ENCODE measurements at regions not wholly inside any gene's neighbourhood (a gene's known extent, or its start where the extent isn't known, plus 50 kb on each side); places are given as distances from the start of the nearest gene placed in this dataset.

DNA sequence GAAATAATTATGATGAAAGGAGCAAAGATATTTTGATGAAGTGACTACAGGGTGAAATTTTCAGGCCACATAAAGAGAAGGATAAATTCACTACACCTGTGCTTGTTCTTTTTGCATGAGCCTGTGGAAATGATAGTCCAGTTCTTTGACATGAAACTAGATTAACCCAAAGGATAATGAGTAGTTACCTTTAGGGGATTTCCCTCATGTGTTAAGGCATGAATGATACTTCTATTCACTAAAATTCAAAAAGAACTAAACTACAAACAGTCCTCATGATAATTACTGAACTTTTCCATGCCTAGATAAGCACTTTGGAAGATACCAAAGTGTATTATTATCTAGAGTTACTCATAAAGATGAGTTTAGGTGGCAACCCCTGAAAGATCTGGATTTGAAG is 244.3 kb downstream of the PTPRC start:
- TF ChIP-seq, protein P1, sequence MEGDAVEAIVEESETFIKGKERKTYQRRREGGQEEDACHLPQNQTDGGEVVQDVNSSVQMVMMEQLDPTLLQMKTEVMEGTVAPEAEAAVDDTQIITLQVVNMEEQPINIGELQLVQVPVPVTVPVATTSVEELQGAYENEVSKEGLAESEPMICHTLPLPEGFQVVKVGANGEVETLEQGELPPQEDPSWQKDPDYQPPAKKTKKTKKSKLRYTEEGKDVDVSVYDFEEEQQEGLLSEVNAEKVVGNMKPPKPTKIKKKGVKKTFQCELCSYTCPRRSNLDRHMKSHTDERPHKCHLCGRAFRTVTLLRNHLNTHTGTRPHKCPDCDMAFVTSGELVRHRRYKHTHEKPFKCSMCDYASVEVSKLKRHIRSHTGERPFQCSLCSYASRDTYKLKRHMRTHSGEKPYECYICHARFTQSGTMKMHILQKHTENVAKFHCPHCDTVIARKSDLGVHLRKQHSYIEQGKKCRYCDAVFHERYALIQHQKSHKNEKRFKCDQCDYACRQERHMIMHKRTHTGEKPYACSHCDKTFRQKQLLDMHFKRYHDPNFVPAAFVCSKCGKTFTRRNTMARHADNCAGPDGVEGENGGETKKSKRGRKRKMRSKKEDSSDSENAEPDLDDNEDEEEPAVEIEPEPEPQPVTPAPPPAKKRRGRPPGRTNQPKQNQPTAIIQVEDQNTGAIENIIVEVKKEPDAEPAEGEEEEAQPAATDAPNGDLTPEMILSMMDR (conservative IDR thresholded peaks at IDR 0.05): no peak
- H3K27me3 Mint-ChIP-seq (ENCODE audit: low read depth): no peaks in the 10 kb centered on the region
- no peaks in the 10 kb centered on the region for H3K9me3 Mint-ChIP-seq
- no peak overlapping the region for H3K4me3 Mint-ChIP-seq
- no peak overlapping the region for H3K27ac Mint-ChIP-seq (ENCODE audit: unreplicated experiment)
- peaks cover 14% of the 10 kb centered on the region for H3K36me3 Mint-ChIP-seq (ENCODE audit: low read depth)
- DNase-seq (ENCODE audit: low read depth, low spot score): no peak
- peaks cover 7% of the 10 kb centered on the region for H3K4me1 Mint-ChIP-seq

DNA sequence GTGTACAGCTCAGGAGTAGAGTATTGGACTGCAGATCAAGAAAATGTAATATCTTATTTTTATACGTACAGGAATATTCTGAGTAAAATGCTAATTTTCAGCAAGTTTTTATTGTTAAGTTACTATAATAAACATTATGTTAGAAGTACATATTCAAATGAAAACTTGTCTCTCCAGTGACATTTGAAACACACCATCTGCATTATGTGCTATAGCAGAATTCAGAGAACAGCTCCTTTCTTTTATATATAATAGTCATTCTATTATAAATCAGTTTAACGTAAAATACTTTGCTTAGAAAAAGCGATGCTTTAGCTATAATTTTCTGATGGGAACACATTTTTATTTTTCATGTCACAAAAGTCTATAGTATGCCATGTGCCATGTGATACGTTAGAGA is 249.0 kb downstream of the PTPRC start:
- H3K36me3 Mint-ChIP-seq (ENCODE audit: low read depth): no peaks in the 10 kb centered on the region
- no peak for DNase-seq (ENCODE audit: low read depth, low spot score)
- no peak overlapping the region for H3K4me3 Mint-ChIP-seq
- H3K4me1 Mint-ChIP-seq: peaks cover 6% of the 10 kb centered on the region
- H3K27ac Mint-ChIP-seq (ENCODE audit: unreplicated experiment): no peak overlapping the region
- TF ChIP-seq, protein P1 (conservative IDR thresholded peaks at IDR 0.05): no peak
- H3K9me3 Mint-ChIP-seq: no peaks in the 10 kb centered on the region
- H3K27me3 Mint-ChIP-seq (ENCODE audit: low read depth): no peaks in the 10 kb centered on the region

DNA sequence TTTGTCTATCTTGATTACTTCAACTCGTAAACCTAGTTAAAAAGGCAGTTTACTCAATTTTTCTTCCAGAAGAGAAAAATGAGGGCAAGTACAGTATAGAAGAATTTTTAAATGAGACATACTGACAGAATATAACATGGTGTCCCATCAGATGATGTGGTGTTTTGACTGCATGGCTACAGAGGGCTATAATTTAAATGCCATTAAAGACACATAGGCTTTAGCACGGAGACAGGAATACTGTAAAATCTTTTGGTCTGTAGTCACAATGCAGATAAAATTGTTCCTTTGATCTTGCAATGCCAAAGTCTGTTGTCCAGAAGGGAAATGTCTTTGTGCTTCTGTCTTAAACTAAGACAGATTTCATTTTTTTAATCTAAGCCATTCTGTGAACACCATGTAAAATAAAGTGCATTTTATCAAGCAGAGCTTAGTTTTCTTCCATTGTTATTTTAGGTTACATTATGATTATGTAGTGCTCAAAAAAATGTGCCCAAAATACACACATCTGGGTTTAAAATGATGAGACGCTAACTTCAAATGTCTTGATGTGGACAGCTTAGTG is 249.6 kb downstream of the PTPRC start:
- TF ChIP-seq, protein P1 (conservative IDR thresholded peaks at IDR 0.05): no peak
- no peak for DNase-seq (ENCODE audit: low read depth, low spot score)
- no peak overlapping the region for H3K27ac Mint-ChIP-seq (ENCODE audit: unreplicated experiment)
- peaks cover 11% of the 10 kb centered on the region for H3K4me1 Mint-ChIP-seq
- no peaks in the 10 kb centered on the region for H3K27me3 Mint-ChIP-seq (ENCODE audit: low read depth)
- H3K36me3 Mint-ChIP-seq (ENCODE audit: low read depth): no peaks in the 10 kb centered on the region
- no peak overlapping the region for H3K4me3 Mint-ChIP-seq
- H3K9me3 Mint-ChIP-seq: no peaks in the 10 kb centered on the region

DNA sequence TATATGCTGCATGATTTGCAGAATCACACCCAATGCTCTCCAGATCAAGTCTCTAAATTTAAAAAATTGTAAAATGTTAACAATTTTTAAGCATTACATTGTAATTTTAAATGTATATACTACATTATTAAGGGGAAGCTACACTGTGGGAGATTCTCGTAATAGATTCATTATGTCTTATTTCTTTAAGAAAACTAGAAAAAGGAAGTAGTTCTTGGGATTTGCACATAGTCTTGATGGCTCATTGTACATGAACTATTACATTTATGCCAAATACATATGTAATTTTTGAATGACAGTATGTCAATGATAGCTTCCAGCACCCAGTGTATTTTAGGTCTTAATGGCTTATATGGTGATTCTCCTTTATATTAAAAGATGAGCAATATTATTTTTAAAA is 250.3 kb downstream of the PTPRC start:
- no peaks in the 10 kb centered on the region for H3K36me3 Mint-ChIP-seq (ENCODE audit: low read depth)
- H3K4me1 Mint-ChIP-seq: peaks cover 15% of the 10 kb centered on the region
- no peaks in the 10 kb centered on the region for H3K9me3 Mint-ChIP-seq
- H3K4me3 Mint-ChIP-seq: no peak overlapping the region
- DNase-seq (ENCODE audit: low read depth, low spot score): no peak
- H3K27ac Mint-ChIP-seq (ENCODE audit: unreplicated experiment): no peak overlapping the region
- TF ChIP-seq, protein P1 (conservative IDR thresholded peaks at IDR 0.05): no peak
- no peaks in the 10 kb centered on the region for H3K27me3 Mint-ChIP-seq (ENCODE audit: low read depth)

DNA sequence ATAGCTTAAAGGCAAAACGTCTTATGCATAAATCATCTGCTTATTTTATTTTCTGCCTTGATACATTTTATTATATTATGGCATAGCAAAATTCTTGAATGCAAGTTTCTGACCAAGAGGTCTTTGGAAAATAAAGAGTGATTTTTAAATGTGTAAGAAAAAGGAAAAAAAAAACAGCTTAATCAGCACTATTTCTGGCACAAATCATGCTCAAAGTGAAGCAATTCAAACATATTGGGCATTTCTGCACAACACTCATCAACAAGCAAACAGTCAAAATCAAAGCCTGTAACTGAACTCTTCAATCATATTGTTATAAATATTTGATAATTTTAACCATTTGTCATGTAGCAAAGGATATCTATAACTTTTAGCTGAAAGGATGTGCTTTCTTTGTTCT is 250.9 kb downstream of the PTPRC start:
- DNase-seq (ENCODE audit: low read depth, low spot score): no peak
- Mint-ChIP-seq H3K27ac (ENCODE audit: unreplicated experiment) (no peak overlapping the region), H3K36me3 (ENCODE audit: low read depth) (no peaks in the 10 kb centered on the region), H3K4me3 (no peak overlapping the region), H3K4me1 (peaks cover 17% of the 10 kb centered on the region), H3K9me3 (no peaks in the 10 kb centered on the region), H3K27me3 (ENCODE audit: low read depth) (no peaks in the 10 kb centered on the region)
- TF ChIP-seq, protein P1 (conservative IDR thresholded peaks at IDR 0.05): no peak

Measured in neural crest cell (in vitro differentiated cells).